Activated naive CD8-positive, alpha-beta T cell treated with anti-CD3 and anti-CD28 coated beads for 36 hours (primary cell): ENCODE measurements at regions not wholly inside any gene's neighbourhood (a gene's known extent, or its start where the extent isn't known, plus 50 kb on each side); places are given as distances from the start of the nearest gene placed in this dataset.

Source experiments
- DNase-seq: peaks from one replicate; pipeline ENCODE4 v3.0.0; 2021
- H3K27ac Mint-ChIP-seq: one replicate; pipeline ENCODE4 v1.8.0; 2022; ENCODE audit warnings: mild to moderate bottlenecking, moderate library complexity, mixed read lengths
- H3K27me3 Mint-ChIP-seq: one replicate; pipeline ENCODE4 v1.8.0; 2022; ENCODE audit warnings: mild to moderate bottlenecking, mixed read lengths
- H3K36me3 Mint-ChIP-seq: one replicate; pipeline ENCODE4 v1.8.0; 2021; ENCODE audit warnings: mild to moderate bottlenecking, mixed read lengths
- H3K4me1 Mint-ChIP-seq: one replicate; pipeline ENCODE4 v1.8.0; 2021; ENCODE audit warnings: mixed read lengths
- H3K4me3 Mint-ChIP-seq: one replicate; pipeline ENCODE4 v1.8.0; 2022; ENCODE audit warnings: mild to moderate bottlenecking, moderate library complexity, mixed read lengths
- H3K9me3 Mint-ChIP-seq: one replicate; pipeline ENCODE4 v1.8.0; 2022; ENCODE audit warnings: mixed read lengths

- H3K27ac Mint-ChIP-seq, result no peak overlapping the region
- no peak for DNase-seq
- H3K4me1 Mint-ChIP-seq, result no peaks in the 10 kb centered on the region
- peaks cover 20% of the 10 kb centered on the region for H3K27me3 Mint-ChIP-seq
- H3K36me3 Mint-ChIP-seq, result no peaks in the 10 kb centered on the region
- H3K4me3 Mint-ChIP-seq, result no peak overlapping the region
- no peaks in the 10 kb centered on the region for H3K9me3 Mint-ChIP-seq
Measured at GRCh38 chr3:187567021-187567420, 103.2 kb downstream of the SST start.

- no peak overlapping the region for H3K4me3 Mint-ChIP-seq
- no peak overlapping the region for H3K27ac Mint-ChIP-seq
Measured at GRCh38 chr3:187565701-187566100, 104.5 kb downstream of the SST start.

GRCh38 chr3:187558990-187559389, 111.2 kb downstream of the SST start:
- H3K9me3 Mint-ChIP-seq, result no peaks in the 10 kb centered on the region
- H3K27ac Mint-ChIP-seq, result no peak overlapping the region
- H3K4me3 Mint-ChIP-seq, result no peak overlapping the region
- DNase-seq, result no peak
- no peaks in the 10 kb centered on the region for H3K36me3 Mint-ChIP-seq
- H3K27me3 Mint-ChIP-seq, result peaks cover under 1% of the 10 kb centered on the region
- H3K4me1 Mint-ChIP-seq, result no peaks in the 10 kb centered on the region

More at GRCh38 chr3:187565701-187566100, 104.5 kb downstream of the SST start:
- Mint-ChIP-seq H3K36me3 (no peaks in the 10 kb centered on the region), H3K9me3 (no peaks in the 10 kb centered on the region), H3K4me1 (no peaks in the 10 kb centered on the region), H3K27me3 (peaks cover 20% of the 10 kb centered on the region)
- no peak for DNase-seq

- H3K9me3 Mint-ChIP-seq, result no peaks in the 10 kb centered on the region
Measured at GRCh38 chr3:187551416-187551815, 118.8 kb downstream of the SST start.

GRCh38 chr3:187550446-187550845, 119.7 kb downstream of the SST start:
- Mint-ChIP-seq H3K27me3 (peaks cover 11% of the 10 kb centered on the region), H3K4me1 (no peaks in the 10 kb centered on the region), H3K27ac (no peak overlapping the region), H3K9me3 (no peaks in the 10 kb centered on the region), H3K4me3 (no peak overlapping the region), H3K36me3 (no peaks in the 10 kb centered on the region)
- DNase-seq, result no peak

More at GRCh38 chr3:187551416-187551815, 118.8 kb downstream of the SST start:
- Mint-ChIP-seq H3K27me3 (peaks cover 8% of the 10 kb centered on the region), H3K4me1 (no peaks in the 10 kb centered on the region), H3K36me3 (no peaks in the 10 kb centered on the region), H3K4me3 (no peak overlapping the region), H3K27ac (no peak overlapping the region)
- DNase-seq, result no peak

GRCh38 chr3:187545366-187545765, 124.8 kb downstream of the SST start:
- no peaks in the 10 kb centered on the region for H3K36me3 Mint-ChIP-seq
- no peak overlapping the region for H3K4me3 Mint-ChIP-seq
- no peaks in the 10 kb centered on the region for H3K9me3 Mint-ChIP-seq
- no peak for DNase-seq
- no peaks in the 10 kb centered on the region for H3K4me1 Mint-ChIP-seq
- H3K27ac Mint-ChIP-seq, result no peak overlapping the region
- H3K27me3 Mint-ChIP-seq, result peaks cover 26% of the 10 kb centered on the region

- Mint-ChIP-seq H3K27ac (no peak overlapping the region), H3K4me1 (no peaks in the 10 kb centered on the region), H3K36me3 (no peaks in the 10 kb centered on the region), H3K4me3 (no peak overlapping the region), H3K9me3 (no peaks in the 10 kb centered on the region), H3K27me3 (peaks cover 25% of the 10 kb centered on the region)
- no peak for DNase-seq
Measured at GRCh38 chr3:187544326-187544725, 125.9 kb downstream of the SST start.

- H3K4me1 Mint-ChIP-seq, result no peaks in the 10 kb centered on the region
- H3K36me3 Mint-ChIP-seq, result no peaks in the 10 kb centered on the region
- H3K4me3 Mint-ChIP-seq, result no peak overlapping the region
- H3K27ac Mint-ChIP-seq, result no peak overlapping the region
- DNase-seq, result no peak
- H3K9me3 Mint-ChIP-seq, result no peaks in the 10 kb centered on the region
- H3K27me3 Mint-ChIP-seq, result peaks cover 28% of the 10 kb centered on the region
Measured at GRCh38 chr3:187540847-187541246, 129.3 kb downstream of the SST start.

GRCh38 chr3:187536185-187536584, 134.0 kb downstream of the SST start:
- peaks cover 30% of the 10 kb centered on the region for H3K27me3 Mint-ChIP-seq
- no peak for DNase-seq
- no peak overlapping the region for H3K27ac Mint-ChIP-seq
- H3K4me1 Mint-ChIP-seq, result no peaks in the 10 kb centered on the region
- no peaks in the 10 kb centered on the region for H3K9me3 Mint-ChIP-seq
- no peaks in the 10 kb centered on the region for H3K36me3 Mint-ChIP-seq
- no peak overlapping the region for H3K4me3 Mint-ChIP-seq

- H3K9me3 Mint-ChIP-seq, result no peaks in the 10 kb centered on the region
- no peak overlapping the region for H3K4me3 Mint-ChIP-seq
- H3K4me1 Mint-ChIP-seq, result no peaks in the 10 kb centered on the region
- peaks cover 34% of the 10 kb centered on the region for H3K27me3 Mint-ChIP-seq
- no peak overlapping the region for H3K27ac Mint-ChIP-seq
- DNase-seq, result no peak
- no peaks in the 10 kb centered on the region for H3K36me3 Mint-ChIP-seq
Measured at GRCh38 chr3:187533797-187534196, 136.4 kb downstream of the SST start.

- no peak for DNase-seq
- Mint-ChIP-seq H3K27ac (no peak overlapping the region), H3K4me1 (no peaks in the 10 kb centered on the region), H3K4me3 (no peak overlapping the region), H3K9me3 (no peaks in the 10 kb centered on the region), H3K36me3 (no peaks in the 10 kb centered on the region), H3K27me3 (peaks cover 36% of the 10 kb centered on the region)
Measured at GRCh38 chr3:187531831-187532230, 138.4 kb downstream of the SST start.

- H3K9me3 Mint-ChIP-seq, result no peaks in the 10 kb centered on the region
- H3K4me3 Mint-ChIP-seq, result no peak overlapping the region
- no peak overlapping the region for H3K27ac Mint-ChIP-seq
- H3K4me1 Mint-ChIP-seq, result no peaks in the 10 kb centered on the region
- peaks cover 8% of the 10 kb centered on the region for H3K27me3 Mint-ChIP-seq
- no peak for DNase-seq
- H3K36me3 Mint-ChIP-seq, result no peaks in the 10 kb centered on the region
Measured at GRCh38 chr3:187522890-187523289, 147.3 kb downstream of the SST start.

- Mint-ChIP-seq H3K4me1 (no peaks in the 10 kb centered on the region), H3K27ac (no peak overlapping the region), H3K9me3 (no peaks in the 10 kb centered on the region)
Measured at GRCh38 chr3:187522293-187522692, 147.9 kb downstream of the SST start.

GRCh38 chr3:187521546-187521945, 148.6 kb downstream of the SST start:
- no peak overlapping the region for H3K4me3 Mint-ChIP-seq
- DNase-seq, result no peak
- H3K9me3 Mint-ChIP-seq, result no peaks in the 10 kb centered on the region
- H3K36me3 Mint-ChIP-seq, result no peaks in the 10 kb centered on the region
- peaks cover 4% of the 10 kb centered on the region for H3K27me3 Mint-ChIP-seq
- no peak overlapping the region for H3K27ac Mint-ChIP-seq
- H3K4me1 Mint-ChIP-seq, result no peaks in the 10 kb centered on the region

More at GRCh38 chr3:187522293-187522692, 147.9 kb downstream of the SST start:
- Mint-ChIP-seq H3K4me3 (no peak overlapping the region), H3K36me3 (no peaks in the 10 kb centered on the region), H3K27me3 (peaks cover 4% of the 10 kb centered on the region)
- no peak for DNase-seq

GRCh38 chr3:187520027-187520945, 149.9 kb downstream of the SST start:
- no peaks in the 10 kb centered on the region for H3K9me3 Mint-ChIP-seq

GRCh38 chr3:187519428-187519890, 150.7 kb downstream of the SST start:
- H3K27ac Mint-ChIP-seq, result no peak overlapping the region
- H3K36me3 Mint-ChIP-seq, result no peaks in the 10 kb centered on the region
- H3K9me3 Mint-ChIP-seq, result no peaks in the 10 kb centered on the region
- H3K27me3 Mint-ChIP-seq, result no peaks in the 10 kb centered on the region
- H3K4me1 Mint-ChIP-seq, result no peaks in the 10 kb centered on the region
- DNase-seq, result no peak
- no peak overlapping the region for H3K4me3 Mint-ChIP-seq

More at GRCh38 chr3:187520027-187520945, 149.9 kb downstream of the SST start:
- no peaks in the 10 kb centered on the region for H3K36me3 Mint-ChIP-seq
- no peak overlapping the region for H3K4me3 Mint-ChIP-seq
- DNase-seq, result no peak
- no peak overlapping the region for H3K27ac Mint-ChIP-seq
- H3K27me3 Mint-ChIP-seq, result no peaks in the 10 kb centered on the region
- H3K4me1 Mint-ChIP-seq, result no peaks in the 10 kb centered on the region
